Heart left ventricle (tissue), 13 donors: ENCODE measurements at regions not wholly inside any gene's neighbourhood (a gene's known extent, or its start where the extent isn't known, plus 50 kb on each side); places are given as distances from the start of the nearest gene placed in this dataset.

Experiments used
- POLR2A ChIP-seq, 2 donors: fragments of 450-650 bp; IDR thresholded peaks; one replicate each; pipeline ENCODE4 v1.6.1; 2017; ENCODE audit warnings: antibody characterized with exemption in 2 of 2, mild to moderate bottlenecking in 2 of 2, moderate library complexity in 2 of 2
- TF ChIP-seq, protein P1 (sequence below), 12 donors: fragments of 200-600 bp; sonication (generic) in 4 of 12; IDR thresholded peaks; one replicate each; pipeline versions ENCODE4 v1.5.0 to v1.8.0; 2018 to 2022; ENCODE audit warnings: antibody characterized with exemption in 12 of 12, mild to moderate bottlenecking in 5 of 12
- donor health status: ischemic (EF 13 %, LVEDD 7.1; RV severe dilation, severe dysfunction).
- donor health status: DM: no; HTN: yes; CAD: no.
- donor health status: DM: no; HTN: no; CAD: no.
- donor health status: ischemic (EF 25% LVEDD 6.9; RV normal size, moderate dysfunction).
- donor health status: ischemic (EF 25% LVEDD 5.7; RV mildly dilated, moderate dysfunction).
- donor health status: ischemic (EF 35%, LVEDD 5.7; RV mildly dilated, moderate dysfunction).
- donor health status: nonischemic (EF 11% LVEDD 7.7; RV severe dilation, severe dysfunction).
- donor health status: DM: yes; HTN: yes; CAD: no.
- donor health status: PGD.
- donor health status: ischemic (EF 29% LVEDD 5.4; RV normal size, mild dysfunction).
- donor health status: nonischemic (EF 23%, LVEDD 6.1; RV moderate dilation, normal function).

- TF ChIP-seq, protein P1, sequence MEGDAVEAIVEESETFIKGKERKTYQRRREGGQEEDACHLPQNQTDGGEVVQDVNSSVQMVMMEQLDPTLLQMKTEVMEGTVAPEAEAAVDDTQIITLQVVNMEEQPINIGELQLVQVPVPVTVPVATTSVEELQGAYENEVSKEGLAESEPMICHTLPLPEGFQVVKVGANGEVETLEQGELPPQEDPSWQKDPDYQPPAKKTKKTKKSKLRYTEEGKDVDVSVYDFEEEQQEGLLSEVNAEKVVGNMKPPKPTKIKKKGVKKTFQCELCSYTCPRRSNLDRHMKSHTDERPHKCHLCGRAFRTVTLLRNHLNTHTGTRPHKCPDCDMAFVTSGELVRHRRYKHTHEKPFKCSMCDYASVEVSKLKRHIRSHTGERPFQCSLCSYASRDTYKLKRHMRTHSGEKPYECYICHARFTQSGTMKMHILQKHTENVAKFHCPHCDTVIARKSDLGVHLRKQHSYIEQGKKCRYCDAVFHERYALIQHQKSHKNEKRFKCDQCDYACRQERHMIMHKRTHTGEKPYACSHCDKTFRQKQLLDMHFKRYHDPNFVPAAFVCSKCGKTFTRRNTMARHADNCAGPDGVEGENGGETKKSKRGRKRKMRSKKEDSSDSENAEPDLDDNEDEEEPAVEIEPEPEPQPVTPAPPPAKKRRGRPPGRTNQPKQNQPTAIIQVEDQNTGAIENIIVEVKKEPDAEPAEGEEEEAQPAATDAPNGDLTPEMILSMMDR (IDR thresholded peaks at IDR 0.05): no peak
- no peak for TF ChIP-seq POLR2A (IDR thresholded peaks at IDR 0.05)
Observed at GRCh38 chr6:19734519-19734918, 102.7 kb upstream of the ID4 start.
